ENCODE measurements at regions not wholly inside any gene's neighbourhood (a gene's known extent, or its start where the extent isn't known, plus 50 kb on each side); places are given as distances from the start of the nearest gene placed in this dataset.

GRCh38 chr15:86016750-86017149 lies 62.9 kb upstream of the AGBL1 start:
- H3K4me3 ChIP-seq (ENCODE audit: control insufficient read depth, low read depth, low read length), result no peak overlapping the region
- DNase-seq (ENCODE audit: low read depth), result no peak
- no peak for TF ChIP-seq CTCF (IDR thresholded peaks at IDR 0.05; ENCODE audit: control insufficient read depth, insufficient read depth, low read depth, low read length, missing control alignments)

GRCh38 chr15:86018679-86019078 lies 61.0 kb upstream of the AGBL1 start:
- no peak overlapping the region for H3K4me3 ChIP-seq (ENCODE audit: control insufficient read depth, low read depth, low read length)
- no peak for DNase-seq (ENCODE audit: low read depth)
- TF ChIP-seq CTCF (IDR thresholded peaks at IDR 0.05; ENCODE audit: control insufficient read depth, insufficient read depth, low read depth, low read length, missing control alignments), result no peak

GRCh38 chr15:86021281-86022264 lies 58.1 kb upstream of the AGBL1 start:
- no peak for DNase-seq (ENCODE audit: low read depth)

GRCh38 chr15:86028961-86029360 lies 50.7 kb upstream of the AGBL1 start:
- DNase-seq (ENCODE audit: low read depth), result no peak
- no peak overlapping the region for H3K4me3 ChIP-seq (ENCODE audit: control insufficient read depth, low read depth, low read length)
- TF ChIP-seq CTCF (IDR thresholded peaks at IDR 0.05; ENCODE audit: control insufficient read depth, insufficient read depth, low read depth, low read length, missing control alignments), result no peak

More at GRCh38 chr15:86021281-86022264, 58.1 kb upstream of the AGBL1 start:
- no peak for TF ChIP-seq CTCF (IDR thresholded peaks at IDR 0.05; ENCODE audit: control insufficient read depth, insufficient read depth, low read depth, low read length, missing control alignments)
- H3K4me3 ChIP-seq (ENCODE audit: control insufficient read depth, low read depth, low read length), result no peak overlapping the region
